GM18868 (cell line): ENCODE measurements at regions not wholly inside any gene's neighbourhood (a gene's known extent, or its start where the extent isn't known, plus 50 kb on each side); places are given as distances from the start of the nearest gene placed in this dataset.

ENCODE experiments used
- ATAC-seq: cut with Tn5 transposase; IDR thresholded peaks from one replicate; pipeline ENCODE4 v1.9.1; 2021; ENCODE audit warnings: mild to moderate bottlenecking, moderate library complexity; ENCODE audit not compliant: unreplicated experiment

DNA sequence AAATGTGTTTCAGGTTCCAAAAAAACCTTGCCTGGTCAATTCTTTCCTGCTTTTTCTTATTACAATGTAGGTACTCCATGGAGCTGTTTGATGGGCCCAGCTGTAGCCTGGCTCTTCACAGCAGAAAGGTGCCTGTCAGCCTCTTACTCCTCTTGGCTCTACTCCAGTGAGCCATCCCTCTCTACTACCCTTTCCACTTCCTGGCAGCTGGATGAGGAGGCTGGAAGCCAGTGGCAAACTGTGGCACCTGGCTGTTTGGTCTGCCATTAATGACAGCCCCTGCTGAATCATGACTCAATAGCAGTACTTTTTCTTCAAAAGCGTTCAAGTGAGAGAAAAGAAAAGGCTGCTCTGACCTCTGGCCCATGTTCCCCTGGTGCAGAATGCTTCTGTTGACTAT lies 618.1 kb downstream of the PYDC2 start:
- ATAC-seq: no peak

DNA sequence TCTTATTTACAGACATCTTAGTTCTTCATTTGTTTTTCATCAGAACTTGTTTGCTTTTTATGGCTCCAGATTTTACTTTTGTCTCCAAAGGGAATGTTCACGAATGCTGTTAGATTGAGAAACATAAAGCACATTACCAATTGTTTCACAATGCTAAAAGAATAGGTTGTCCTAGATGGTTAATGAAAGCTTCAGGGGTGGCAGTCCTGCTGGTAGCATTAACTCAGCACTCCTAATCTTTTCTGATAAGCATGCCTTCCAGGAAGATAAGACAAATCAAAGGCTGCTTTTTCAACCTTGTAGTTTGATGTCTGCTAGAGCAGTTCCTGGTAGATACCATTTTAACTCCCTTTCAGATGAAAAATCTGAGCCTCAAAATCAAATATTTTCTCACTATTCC lies 619.4 kb downstream of the PYDC2 start:
- ATAC-seq: no peak

DNA sequence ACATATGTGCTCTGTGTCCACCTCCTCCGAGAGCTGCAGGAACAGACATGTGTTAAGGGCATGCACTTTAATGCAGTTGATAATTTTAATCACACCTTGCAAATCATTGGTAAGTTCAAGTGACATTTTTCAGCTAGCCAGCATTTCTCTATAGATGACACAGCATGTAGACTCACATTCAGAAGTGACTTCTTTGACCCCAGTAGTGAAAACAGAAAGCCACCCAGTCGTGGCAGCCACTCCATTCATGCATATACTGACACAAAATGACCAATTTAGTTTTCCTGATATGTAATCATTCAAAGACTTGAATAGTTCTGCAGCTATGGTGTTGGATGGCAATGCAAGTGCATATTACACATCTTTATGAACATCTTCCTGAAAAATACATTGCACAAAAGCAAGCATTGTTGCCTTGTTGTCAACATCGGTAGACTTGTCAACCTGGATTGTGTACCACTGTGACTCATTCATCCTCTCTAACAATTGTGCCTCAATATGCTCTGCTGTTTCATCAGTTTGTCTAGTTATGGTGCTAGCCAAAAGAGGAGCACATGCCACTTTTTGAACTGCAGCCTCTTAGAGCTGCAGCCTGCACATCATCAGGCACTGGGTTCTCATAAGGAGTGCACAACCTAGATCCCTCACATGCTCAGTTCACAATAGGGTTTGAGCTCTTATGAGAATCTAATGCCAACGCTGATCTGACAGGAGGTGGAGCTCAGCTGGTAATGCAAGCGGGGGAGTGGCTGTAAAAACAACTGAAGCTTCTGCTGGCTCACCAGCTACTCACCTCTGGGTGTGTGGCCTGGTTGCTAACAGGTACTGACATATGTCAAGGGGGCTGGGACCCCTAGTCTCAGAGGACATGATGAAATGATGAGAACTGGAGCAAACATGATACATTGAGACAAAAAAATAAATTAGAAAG lies 622.0 kb downstream of the PYDC2 start:
- peak; percentile 93 for ATAC-seq
